ENCODE measurements at regions not wholly inside any gene's neighbourhood (a gene's known extent, or its start where the extent isn't known, plus 50 kb on each side); places are given as distances from the start of the nearest gene placed in this dataset.

DNA sequence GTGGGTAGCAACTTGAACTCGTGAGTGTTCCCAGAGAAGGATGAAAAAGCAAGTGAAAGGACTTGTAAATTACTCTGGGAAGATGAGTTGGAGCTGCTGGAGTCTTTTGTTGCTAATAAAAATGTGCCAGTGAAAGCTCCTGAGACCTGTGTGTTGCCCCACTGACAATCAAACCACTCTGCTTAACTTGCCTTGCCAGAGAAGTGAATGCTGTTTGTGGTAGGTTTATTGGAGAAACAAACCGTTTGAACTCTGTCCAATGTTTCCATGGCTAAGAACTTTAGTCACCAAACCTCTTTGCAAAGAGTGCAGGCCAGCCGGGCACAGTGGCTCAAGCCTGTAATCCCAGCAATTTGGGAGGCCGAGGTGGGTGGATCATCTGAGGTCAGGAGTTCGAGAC, 586.9 kb downstream of the PCDH7 start:
- no peak for DNase-seq

- DNase-seq, result no peak
These were observed 604.6 kb downstream of the PCDH7 start for GRCh38 chr4:31324814-31325213.

DNA sequence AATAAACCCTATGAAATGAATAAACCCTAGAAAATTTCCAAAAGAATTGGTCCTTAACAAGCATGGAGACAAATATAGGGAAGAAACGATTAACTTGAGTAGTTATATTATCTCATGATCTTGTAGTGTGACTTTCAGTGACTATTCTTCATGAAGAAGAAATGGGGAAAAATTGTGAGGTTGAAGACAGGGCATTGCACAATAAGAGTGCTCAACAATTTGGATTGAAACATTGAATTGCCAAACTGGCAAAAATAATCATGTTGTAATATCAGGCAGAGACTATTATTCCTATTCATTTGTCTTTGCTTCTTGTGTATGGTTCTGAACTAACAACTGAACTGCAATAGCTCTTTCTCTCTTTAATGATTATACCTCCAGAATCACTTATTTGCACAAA, 605.1 kb downstream of the PCDH7 start:
- DNase-seq, result no peak

DNA sequence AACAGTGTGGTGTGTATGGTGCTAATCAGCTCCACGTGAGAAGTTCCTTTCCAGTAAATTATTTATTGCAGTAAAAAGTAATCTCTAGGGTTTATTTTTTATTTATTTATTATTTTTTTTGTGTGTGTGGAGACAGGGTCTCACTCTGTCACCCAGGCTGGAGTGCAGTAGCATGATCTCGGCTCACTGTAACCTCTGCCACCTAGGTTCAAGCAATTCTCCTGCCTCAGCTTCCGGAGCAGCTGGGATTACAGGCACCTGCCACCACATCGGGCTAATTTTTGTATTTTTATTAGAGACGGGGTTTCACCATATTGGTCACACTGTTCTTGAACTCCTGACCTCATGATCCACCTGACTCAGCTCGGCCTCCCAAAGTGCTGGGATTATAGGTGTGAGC, 606.9 kb downstream of the PCDH7 start:
- no peak for DNase-seq

GRCh38 chr4:31328932-31329331, 608.8 kb downstream of the PCDH7 start:
- DNase-seq, result no peak

DNA sequence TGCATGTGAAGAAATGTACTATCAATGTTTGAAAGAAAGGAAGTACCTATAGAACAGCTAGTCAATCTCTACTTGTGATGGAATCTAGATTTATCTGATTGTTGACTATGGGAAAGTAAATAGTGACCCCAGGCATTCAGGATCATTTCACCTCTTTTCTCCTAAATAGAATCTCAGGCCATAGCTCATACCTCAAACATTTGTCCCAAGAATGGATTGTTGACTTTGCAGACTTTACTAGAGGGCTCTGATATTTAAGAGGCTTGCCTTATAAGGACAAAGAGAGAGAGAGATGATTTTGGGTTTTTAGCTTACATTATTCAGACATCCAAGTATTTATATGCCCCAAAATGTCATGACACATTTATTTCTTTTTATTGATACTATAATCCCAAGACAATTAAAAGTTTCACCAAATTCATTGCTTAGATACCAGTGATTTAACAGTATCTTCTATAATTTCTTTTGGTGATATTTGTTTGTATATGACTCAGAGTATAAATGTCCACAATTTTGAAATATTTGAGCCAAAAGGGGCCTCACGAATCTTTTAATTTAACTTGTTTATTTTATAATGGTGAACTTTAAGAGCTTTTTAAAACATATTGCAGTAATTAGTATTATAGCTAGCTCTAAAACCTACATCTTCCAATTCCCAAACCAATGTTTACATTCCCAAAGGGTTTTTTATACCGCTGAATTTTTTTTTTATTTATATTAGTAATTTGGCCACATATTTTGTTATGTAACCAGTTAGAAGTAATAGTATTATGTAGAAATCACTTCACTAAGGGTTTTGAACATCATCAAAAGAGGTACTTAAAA, 614.1 kb downstream of the PCDH7 start:
- no peak for DNase-seq

GRCh38 chr4:31338000-31338399, 617.8 kb downstream of the PCDH7 start:
- DNase-seq, result no peak

DNA sequence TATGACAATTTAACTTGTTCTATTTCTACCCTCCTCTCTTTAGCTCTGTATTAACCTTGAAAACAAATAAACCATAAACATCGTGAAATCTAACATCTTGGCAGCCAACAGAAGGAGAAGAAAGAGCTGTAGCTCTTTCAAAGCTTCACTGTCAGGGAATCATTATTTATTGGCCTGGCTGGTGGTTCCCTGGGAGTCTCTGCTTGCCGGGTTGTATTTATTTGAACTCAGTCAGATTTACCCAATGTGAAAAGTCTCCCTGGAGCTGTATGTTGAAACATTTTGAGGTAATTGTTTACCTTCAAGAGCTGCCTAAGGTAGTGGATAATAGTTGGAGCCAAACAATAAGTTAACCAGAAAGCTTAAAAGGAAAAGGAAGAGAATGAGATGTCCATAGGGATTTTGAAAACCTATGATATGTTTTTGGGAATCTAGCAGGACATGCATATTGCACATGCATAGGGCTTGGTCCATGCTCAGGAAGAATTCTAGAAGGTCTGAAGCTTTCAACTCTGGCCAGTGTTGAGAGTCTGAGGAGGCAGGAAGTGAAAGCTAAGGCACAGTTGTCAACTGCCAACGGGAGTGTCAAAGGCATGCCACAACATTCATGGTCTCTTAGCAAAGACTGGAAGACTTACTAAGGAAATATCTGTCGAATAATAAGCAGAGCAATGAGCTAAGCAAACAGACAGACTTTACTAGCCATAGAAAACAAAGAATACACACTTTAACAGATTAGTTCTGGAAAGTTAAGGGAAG, 621.6 kb downstream of the PCDH7 start:
- no peak for DNase-seq

DNA sequence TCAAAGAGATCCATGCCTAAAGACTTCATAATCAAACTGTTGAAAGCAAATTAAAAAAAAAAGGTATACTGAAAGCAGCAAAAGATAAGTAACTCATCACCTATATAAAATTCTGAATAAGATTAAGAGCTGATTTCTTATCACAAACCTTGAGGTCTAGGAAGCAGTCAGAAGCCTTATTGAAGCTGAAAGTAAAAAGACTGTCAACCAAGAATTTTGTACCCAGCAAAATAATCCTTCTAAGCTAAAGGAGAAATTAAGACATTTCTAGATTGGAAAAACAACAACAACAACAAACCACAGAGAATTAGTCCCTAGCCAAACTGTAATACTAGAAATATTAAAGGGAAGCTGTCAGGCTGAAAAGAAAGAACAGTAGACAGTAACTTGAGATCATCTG, 622.9 kb downstream of the PCDH7 start:
- no peak for DNase-seq

- no peak for DNase-seq
These were observed 629.7 kb downstream of the PCDH7 start for GRCh38 chr4:31349907-31350306.

DNA sequence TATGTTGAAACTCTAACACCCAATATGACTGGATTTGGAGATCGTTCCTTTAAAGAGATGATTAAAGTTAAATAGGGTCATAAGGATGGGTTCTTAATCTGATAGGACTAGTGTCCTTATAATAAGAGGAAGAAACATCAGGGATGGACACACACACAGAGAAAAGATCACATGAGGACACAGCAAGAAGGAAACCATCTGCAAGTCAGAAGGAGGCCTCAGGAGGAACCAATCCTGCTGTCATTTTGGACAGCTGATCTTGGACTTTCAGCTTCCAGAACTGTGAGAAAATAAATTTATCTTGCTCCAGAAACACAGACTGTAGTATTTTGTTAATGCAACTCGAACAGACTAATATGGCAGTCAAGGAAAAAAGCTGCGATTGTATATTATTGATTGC, 631.5 kb downstream of the PCDH7 start:
- no peak for DNase-seq

GRCh38 chr4:31356839-31357238, 636.7 kb downstream of the PCDH7 start:
- DNase-seq, result no peak

GRCh38 chr4:31360786-31361185, 640.6 kb downstream of the PCDH7 start:
- DNase-seq, result no peak

- DNase-seq, result no peak
These were observed 642.6 kb downstream of the PCDH7 start for GRCh38 chr4:31362756-31363155.

- no peak for DNase-seq
These were observed 645.0 kb downstream of the PCDH7 start for GRCh38 chr4:31365006-31365690.

DNA sequence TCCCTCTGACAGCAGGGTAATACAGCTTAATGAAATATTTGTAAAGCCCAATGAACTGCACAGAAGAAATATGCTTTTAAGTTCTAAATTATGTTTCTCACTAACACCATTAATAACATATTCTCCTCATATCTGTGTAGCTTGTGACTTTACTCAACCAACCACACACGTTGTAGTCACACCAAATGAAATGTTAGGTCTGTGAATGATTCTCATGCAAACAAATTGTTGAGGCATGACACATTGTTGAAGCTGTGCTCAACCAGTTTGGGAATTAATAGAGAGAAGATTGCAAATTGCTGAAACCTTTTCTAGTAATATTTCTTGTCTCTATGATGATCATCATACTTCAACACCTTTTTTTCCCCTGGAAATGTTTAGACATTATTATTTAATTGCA, 645.9 kb downstream of the PCDH7 start:
- DNase-seq, result no peak

DNA sequence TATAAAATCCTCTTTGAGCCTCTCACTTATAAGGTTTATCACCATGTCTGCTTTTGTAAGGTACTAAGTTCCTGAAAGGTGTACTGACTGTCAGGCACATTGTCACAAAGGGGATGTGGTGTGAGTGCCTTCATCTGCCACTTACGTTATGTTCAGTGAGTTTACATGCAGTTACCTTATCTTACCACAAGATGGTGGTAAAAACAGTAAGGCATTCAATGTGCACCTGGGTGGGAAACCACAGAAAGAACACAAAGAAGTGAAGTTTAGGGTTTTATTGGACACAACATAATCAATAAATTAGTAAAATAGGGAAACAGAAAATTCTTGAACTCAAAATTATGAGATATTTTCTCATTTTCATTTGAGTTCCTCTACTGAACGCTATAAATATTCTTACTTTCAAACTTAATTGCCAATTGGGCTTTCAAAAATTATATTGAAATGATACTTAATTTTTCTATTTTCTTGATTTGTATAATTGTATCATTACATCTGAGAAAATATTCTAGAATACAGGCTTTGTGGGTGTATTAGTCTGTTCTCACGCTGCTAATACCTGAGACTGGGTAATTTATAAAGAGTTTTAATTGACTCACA, 650.8 kb downstream of the PCDH7 start:
- no peak for DNase-seq

GRCh38 chr4:31374256-31374960, 654.2 kb downstream of the PCDH7 start:
- no peak for DNase-seq

DNA sequence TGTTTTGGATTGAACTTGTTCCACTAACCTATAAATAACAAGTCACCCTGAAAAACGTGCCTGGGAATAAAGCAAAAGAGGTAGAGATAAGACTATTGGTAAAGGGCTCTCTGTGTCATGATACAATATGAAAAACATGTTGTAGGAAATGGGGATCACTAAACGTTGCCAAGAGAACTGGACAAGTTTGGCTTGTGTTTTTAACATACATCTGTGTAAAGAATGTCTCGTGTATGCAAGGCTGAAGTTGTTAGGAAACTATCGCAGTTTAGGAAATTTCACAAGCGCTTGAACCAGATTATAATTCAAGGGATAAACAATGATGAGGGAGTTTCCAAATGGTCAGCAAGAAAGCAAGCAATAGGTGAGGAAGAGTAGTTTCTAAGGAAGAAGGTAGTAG, 655.8 kb downstream of the PCDH7 start:
- DNase-seq, result no peak

DNA sequence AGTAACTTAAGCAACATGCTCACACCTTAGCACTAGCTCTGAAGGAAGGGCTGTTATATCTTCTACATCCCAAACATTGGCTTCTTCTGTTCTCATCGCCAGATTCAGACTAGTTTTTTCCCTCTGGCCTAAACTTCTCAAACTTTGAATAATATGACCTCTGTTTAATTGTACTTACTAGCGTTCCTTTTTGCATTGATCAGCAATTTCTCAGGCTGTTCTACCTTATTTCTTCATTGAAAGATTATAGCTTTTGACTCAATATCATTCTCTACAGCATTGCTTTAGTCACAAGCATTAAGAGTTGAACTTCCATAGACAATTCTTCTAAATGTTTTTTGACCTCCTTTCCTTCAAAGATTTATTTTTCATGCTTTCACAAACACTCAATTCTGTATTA, 659.2 kb downstream of the PCDH7 start:
- no peak for DNase-seq

- no peak for DNase-seq
These were observed 663.6 kb downstream of the PCDH7 start for GRCh38 chr4:31383767-31384166.

DNA sequence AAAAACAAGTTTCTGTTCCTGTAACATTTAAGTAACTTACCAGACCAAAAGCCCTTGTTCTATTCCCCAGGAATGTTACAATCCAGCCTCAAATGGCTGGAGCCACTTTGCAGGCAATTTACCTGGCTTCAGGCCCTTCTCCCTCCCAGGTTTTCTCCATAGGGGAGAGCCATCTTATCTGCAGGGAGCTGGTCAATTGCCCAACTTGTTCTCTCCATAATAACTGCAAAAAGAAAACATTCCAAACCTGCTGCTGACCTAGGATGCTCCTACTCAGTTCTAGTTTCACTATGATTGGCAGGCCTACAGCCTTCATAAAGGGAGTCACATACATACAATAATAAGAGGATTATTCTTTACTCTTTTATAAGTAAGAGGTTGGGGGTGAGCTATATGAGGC, 670.7 kb downstream of the PCDH7 start:
- no peak for DNase-seq

GRCh38 chr4:31391976-31392375, 671.8 kb downstream of the PCDH7 start:
- DNase-seq, result no peak

Measured in activated CD4-positive, CD25-positive, alpha-beta regulatory T cell (primary cell).